Activated T-helper 2 cell treated with anti-CD3 and anti-CD28 coated beads, Interferon-gamma antibody, Interleukin-2, Interleukin-4, amounts not matched to agents 10 μg/mL and 5 μg/mL and 100 μg/mL, durations not matched to agents 14 hours and 24 hours and 36 hours (primary cell): ENCODE measurements at regions not wholly inside any gene's neighbourhood (a gene's known extent, or its start where the extent isn't known, plus 50 kb on each side); places are given as distances from the start of the nearest gene placed in this dataset.

Source experiments
- DNase-seq: peaks from one replicate; pipeline ENCODE4 v3.0.0; 2021; ENCODE audit warnings: low spot score
- H3K27ac Mint-ChIP-seq: one replicate; pipeline ENCODE4 v1.8.0; 2021; ENCODE audit warnings: mixed read lengths
- H3K27me3 Mint-ChIP-seq: one replicate; pipeline ENCODE4 v1.8.0; 2021; ENCODE audit warnings: low read depth, mixed read lengths
- H3K36me3 Mint-ChIP-seq: one replicate; pipeline ENCODE4 v1.8.0; 2021; ENCODE audit warnings: low read depth, mixed read lengths
- H3K4me1 Mint-ChIP-seq: one replicate; pipeline ENCODE4 v1.8.0; 2021; ENCODE audit warnings: low read depth, mixed read lengths
- H3K4me3 Mint-ChIP-seq: one replicate; pipeline ENCODE4 v1.8.0; 2021; ENCODE audit warnings: low read depth, mild to moderate bottlenecking, moderate library complexity, mixed read lengths
- H3K9me3 Mint-ChIP-seq: one replicate; pipeline ENCODE4 v1.8.0; 2021; ENCODE audit warnings: mixed read lengths
- intact Hi-C: fragments of 100-400 bp; cut with micrococcal nuclease; formaldehyde crosslinking; loops from one replicate; pipeline ENCODE4 v1.15.1; 2023

- no peaks in the 10 kb centered on the region for H3K27me3 Mint-ChIP-seq
- no peaks in the 10 kb centered on the region for H3K36me3 Mint-ChIP-seq
- no peak for DNase-seq
- no peaks in the 10 kb centered on the region for H3K4me1 Mint-ChIP-seq
- peaks cover 35% of the 10 kb centered on the region for H3K9me3 Mint-ChIP-seq
- intact Hi-C loops: no loop called here
- no peak overlapping the region for H3K27ac Mint-ChIP-seq
- no peak overlapping the region for H3K4me3 Mint-ChIP-seq
These were observed 910.1 kb downstream of the GALC start for GRCh38 chr14:87082917-87083316.

- Mint-ChIP-seq H3K4me3 (no peak overlapping the region), H3K36me3 (no peaks in the 10 kb centered on the region), H3K27ac (no peak overlapping the region), H3K4me1 (no peaks in the 10 kb centered on the region), H3K27me3 (no peaks in the 10 kb centered on the region), H3K9me3 (peaks cover 30% of the 10 kb centered on the region)
- intact Hi-C loops: no loop called here
- no peak for DNase-seq
These were observed 912.0 kb downstream of the GALC start for GRCh38 chr14:87081004-87081403.

GRCh38 chr14:87080146-87080545 lies 912.8 kb downstream of the GALC start:
- Mint-ChIP-seq H3K4me3 (no peak overlapping the region), H3K27me3 (no peaks in the 10 kb centered on the region), H3K27ac (no peak overlapping the region), H3K9me3 (peaks cover 30% of the 10 kb centered on the region), H3K4me1 (no peaks in the 10 kb centered on the region), H3K36me3 (no peaks in the 10 kb centered on the region)
- no peak for DNase-seq
- intact Hi-C loops: no loop called here

GRCh38 chr14:87079416-87079815 lies 913.6 kb downstream of the GALC start:
- Mint-ChIP-seq H3K9me3 (peaks cover 27% of the 10 kb centered on the region), H3K36me3 (no peaks in the 10 kb centered on the region), H3K27ac (no peak overlapping the region), H3K4me1 (no peaks in the 10 kb centered on the region), H3K4me3 (no peak overlapping the region), H3K27me3 (no peaks in the 10 kb centered on the region)
- intact Hi-C loops: no loop called here
- no peak for DNase-seq

GRCh38 chr14:87076922-87077321 lies 916.1 kb downstream of the GALC start:
- no peak overlapping the region for H3K4me3 Mint-ChIP-seq
- no peaks in the 10 kb centered on the region for H3K27me3 Mint-ChIP-seq
- no peak for DNase-seq
- H3K36me3 Mint-ChIP-seq: no peaks in the 10 kb centered on the region
- intact Hi-C loops: no loop called here
- H3K4me1 Mint-ChIP-seq: no peaks in the 10 kb centered on the region
- peaks cover 11% of the 10 kb centered on the region for H3K9me3 Mint-ChIP-seq
- no peak overlapping the region for H3K27ac Mint-ChIP-seq

GRCh38 chr14:87076146-87076545 lies 916.8 kb downstream of the GALC start:
- Mint-ChIP-seq H3K27ac (no peak overlapping the region), H3K4me3 (no peak overlapping the region), H3K9me3 (peaks cover 15% of the 10 kb centered on the region), H3K4me1 (no peaks in the 10 kb centered on the region), H3K36me3 (no peaks in the 10 kb centered on the region), H3K27me3 (no peaks in the 10 kb centered on the region)
- no peak for DNase-seq
- intact Hi-C loops: no loop called here

- no peaks in the 10 kb centered on the region for H3K27me3 Mint-ChIP-seq
- no peaks in the 10 kb centered on the region for H3K4me1 Mint-ChIP-seq
- no peak overlapping the region for H3K4me3 Mint-ChIP-seq
- no peak for DNase-seq
- H3K9me3 Mint-ChIP-seq: peaks cover 12% of the 10 kb centered on the region
- no peaks in the 10 kb centered on the region for H3K36me3 Mint-ChIP-seq
- intact Hi-C loops: no loop called here
- no peak overlapping the region for H3K27ac Mint-ChIP-seq
These were observed 919.0 kb downstream of the GALC start for GRCh38 chr14:87073880-87074570.

- intact Hi-C loops: no loop called here
- no peaks in the 10 kb centered on the region for H3K4me1 Mint-ChIP-seq
- H3K4me3 Mint-ChIP-seq: no peak overlapping the region
- H3K36me3 Mint-ChIP-seq: no peaks in the 10 kb centered on the region
- no peak for DNase-seq
- H3K27ac Mint-ChIP-seq: no peak overlapping the region
- no peaks in the 10 kb centered on the region for H3K27me3 Mint-ChIP-seq
- H3K9me3 Mint-ChIP-seq: peaks cover 6% of the 10 kb centered on the region
These were observed 925.4 kb downstream of the GALC start for GRCh38 chr14:87067591-87067990.

- Mint-ChIP-seq H3K27ac (no peak overlapping the region), H3K9me3 (peaks cover 6% of the 10 kb centered on the region), H3K4me1 (no peaks in the 10 kb centered on the region), H3K4me3 (no peak overlapping the region), H3K27me3 (no peaks in the 10 kb centered on the region), H3K36me3 (no peaks in the 10 kb centered on the region)
- intact Hi-C loops: no loop called here
- no peak for DNase-seq
These were observed 925.9 kb downstream of the GALC start for GRCh38 chr14:87067061-87067460.

GRCh38 chr14:87066221-87066817 lies 926.7 kb downstream of the GALC start:
- Mint-ChIP-seq H3K4me3 (no peak overlapping the region), H3K9me3 (peaks cover 5% of the 10 kb centered on the region), H3K4me1 (no peaks in the 10 kb centered on the region), H3K27ac (no peak overlapping the region), H3K27me3 (no peaks in the 10 kb centered on the region), H3K36me3 (no peaks in the 10 kb centered on the region)
- no peak for DNase-seq
- intact Hi-C loops: no loop called here

- no peak for DNase-seq
- no peak overlapping the region for H3K27ac Mint-ChIP-seq
- no peaks in the 10 kb centered on the region for H3K27me3 Mint-ChIP-seq
- H3K4me3 Mint-ChIP-seq: no peak overlapping the region
- H3K9me3 Mint-ChIP-seq: peaks cover 3% of the 10 kb centered on the region
- no peaks in the 10 kb centered on the region for H3K36me3 Mint-ChIP-seq
- intact Hi-C loops: no loop called here
- no peaks in the 10 kb centered on the region for H3K4me1 Mint-ChIP-seq
These were observed 927.6 kb downstream of the GALC start for GRCh38 chr14:87065366-87065765.

- H3K9me3 Mint-ChIP-seq: peaks cover 9% of the 10 kb centered on the region
- no peaks in the 10 kb centered on the region for H3K4me1 Mint-ChIP-seq
- H3K27ac Mint-ChIP-seq: no peak overlapping the region
- H3K27me3 Mint-ChIP-seq: no peaks in the 10 kb centered on the region
- DNase-seq: no peak
- no peaks in the 10 kb centered on the region for H3K36me3 Mint-ChIP-seq
- intact Hi-C loops: no loop called here
- H3K4me3 Mint-ChIP-seq: no peak overlapping the region
These were observed 929.8 kb downstream of the GALC start for GRCh38 chr14:87063181-87063580.

- Mint-ChIP-seq H3K9me3 (peaks cover 10% of the 10 kb centered on the region), H3K4me1 (no peaks in the 10 kb centered on the region), H3K36me3 (no peaks in the 10 kb centered on the region), H3K4me3 (no peak overlapping the region), H3K27me3 (no peaks in the 10 kb centered on the region), H3K27ac (no peak overlapping the region)
- DNase-seq: no peak
- intact Hi-C loops: no loop called here
These were observed 932.6 kb downstream of the GALC start for GRCh38 chr14:87060405-87060804.
